Testis (tissue), 2 donors: ENCODE measurements at regions not wholly inside any gene's neighbourhood (a gene's known extent, or its start where the extent isn't known, plus 50 kb on each side); places are given as distances from the start of the nearest gene placed in this dataset.

ENCODE experiments used
- DNase-seq: peaks from one replicate; pipeline ENCODE4 v3.0.0-alpha.2; 2019
- H3K27ac ChIP-seq, 2 donors: fragments of 200-600 bp; sonication (generic); one replicate each; pipeline ENCODE4 v1.5.1; 2019
- H3K27me3 ChIP-seq: fragments of 200-600 bp; sonication (generic); one replicate; pipeline ENCODE4 v1.5.1; 2019
- H3K36me3 ChIP-seq: fragments of 200-600 bp; sonication (generic); one replicate; pipeline ENCODE4 v1.5.1; 2017; ENCODE audit warnings: low read depth; ENCODE audit errors: missing control alignments
- H3K4me1 ChIP-seq: fragments of 200-600 bp; sonication (generic); one replicate; pipeline ENCODE4 v1.5.1; 2019
- H3K4me3 ChIP-seq, 2 donors: fragments of 200-600 bp; sonication (generic); one replicate each; pipeline ENCODE4 v1.5.1; 2017 to 2019
- H3K9me3 ChIP-seq: fragments of 200-600 bp; sonication (generic); one replicate; pipeline ENCODE4 v1.5.1; 2017
- CTCF ChIP-seq, 3 experiments: fragments of 450-650 bp in 2 of 3; fragments of 200-600 bp in 1 of 3; sonication (generic) in 1 of 3; IDR thresholded peaks; one replicate each; pipeline ENCODE4 v1.5.1; 2016 to 2019; ENCODE audit warnings: antibody characterized with exemption in 3 of 3, mild to moderate bottlenecking in 2 of 3, moderate library complexity in 1 of 3
- POLR2A ChIP-seq: fragments of 450-650 bp; IDR thresholded peaks from one replicate; pipeline ENCODE4 v1.6.1; 2017; ENCODE audit warnings: antibody characterized with exemption, mild to moderate bottlenecking, moderate library complexity
- whole genome bisulfite sequencing, 2 donors: methylation state at CpG; one replicate each; pipeline ENCODE4 v1.1.5; 2018; 5-methylcytosine and 5-hydroxymethylcytosine counted together
- intact Hi-C: fragments of 100-400 bp; cut with DNase I; formaldehyde crosslinking; loops from one replicate; pipeline ENCODE4 v1.15.1; 2023; ENCODE audit warnings: low total_unique reads

GRCh38 chr2:48132271-48132625, 182.2 kb upstream of the FOXN2 start:
- H3K9me3 ChIP-seq, result no peaks in the 10 kb centered on the region
- no peaks in the 10 kb centered on the region for H3K4me1 ChIP-seq
- H3K27ac ChIP-seq, result no peak overlapping the region
- no peaks in the 10 kb centered on the region for H3K27me3 ChIP-seq
- no peak for DNase-seq
- no peak overlapping the region for H3K4me3 ChIP-seq
- H3K36me3 ChIP-seq, result no peaks in the 10 kb centered on the region
- TF ChIP-seq CTCF (IDR thresholded peaks at IDR 0.05) (no peak), POLR2A (no peak)
- intact Hi-C loops, result no loop called here
- WGBS, 2 donors, result 74 to 83% methylated on average over 7 of the region's 7 CpGs

- WGBS, 2 donors, result 100% methylated on average over 1 of the region's 1 CpG
- Histone ChIP-seq H3K4me1 (no peaks in the 10 kb centered on the region), H3K9me3 (no peaks in the 10 kb centered on the region), H3K27me3 (no peaks in the 10 kb centered on the region), H3K36me3 (no peaks in the 10 kb centered on the region), H3K27ac (no peak overlapping the region), H3K4me3 (no peak overlapping the region)
- no peak for TF ChIP-seq POLR2A
- TF ChIP-seq CTCF (IDR thresholded peaks at IDR 0.05), result no peak
- DNase-seq, result no peak
- intact Hi-C loops, result no loop called here
Measured at GRCh38 chr2:48134704-48135103, 179.8 kb upstream of the FOXN2 start.

GRCh38 chr2:48135797-48136196, 178.7 kb upstream of the FOXN2 start:
- H3K9me3 ChIP-seq, result no peaks in the 10 kb centered on the region
- H3K27me3 ChIP-seq, result no peaks in the 10 kb centered on the region
- WGBS, 2 donors, result 98 to 100% methylated on average over 1 of the region's 1 CpG
- no peaks in the 10 kb centered on the region for H3K36me3 ChIP-seq
- TF ChIP-seq CTCF (IDR thresholded peaks at IDR 0.05) (no peak), POLR2A (no peak)
- no peak overlapping the region for H3K27ac ChIP-seq
- no peaks in the 10 kb centered on the region for H3K4me1 ChIP-seq
- intact Hi-C loops, result no loop called here
- H3K4me3 ChIP-seq, result no peak overlapping the region
- no peak for DNase-seq

- H3K4me3 ChIP-seq, result no peak overlapping the region
- intact Hi-C loops, result no loop called here
- no peaks in the 10 kb centered on the region for H3K36me3 ChIP-seq
- H3K4me1 ChIP-seq, result no peaks in the 10 kb centered on the region
- H3K9me3 ChIP-seq, result no peaks in the 10 kb centered on the region
- no peaks in the 10 kb centered on the region for H3K27me3 ChIP-seq
- DNase-seq, result no peak
- H3K27ac ChIP-seq, result no peak overlapping the region
- 27 to 70% methylated on average over 1 of the region's 1 CpG for WGBS, 2 donors
- no peak for TF ChIP-seq POLR2A
- TF ChIP-seq CTCF (IDR thresholded peaks at IDR 0.05), result no peak
Measured at GRCh38 chr2:48137829-48138228, 176.7 kb upstream of the FOXN2 start.

- no peaks in the 10 kb centered on the region for H3K36me3 ChIP-seq
- 0% methylated on average over 1 of the region's 1 CpG for WGBS, 2 donors
- TF ChIP-seq CTCF (IDR thresholded peaks at IDR 0.05), result no peak
- TF ChIP-seq POLR2A, result no peak
- no peak overlapping the region for H3K4me3 ChIP-seq
- no peak overlapping the region for H3K27ac ChIP-seq
- no peaks in the 10 kb centered on the region for H3K27me3 ChIP-seq
- intact Hi-C loops, result no loop called here
- no peak for DNase-seq
- H3K4me1 ChIP-seq, result no peaks in the 10 kb centered on the region
- H3K9me3 ChIP-seq, result no peaks in the 10 kb centered on the region
Measured at GRCh38 chr2:48138898-48139297, 175.6 kb upstream of the FOXN2 start.
